Neural cell (in vitro differentiated cells): ENCODE measurements at regions not wholly inside any gene's neighbourhood (a gene's known extent, or its start where the extent isn't known, plus 50 kb on each side); places are given as distances from the start of the nearest gene placed in this dataset.

Experiments
- H2AFZ ChIP-seq: fragments of 200-600, 300-800 bp; sonication (generic), shearing (Covaris generic); 2 replicates; pipeline ENCODE4 v1.6.0; 2014; ENCODE audit warnings: low read depth, mild to moderate bottlenecking, antibody characterized with exemption, low read length, moderate library complexity
- H3F3A ChIP-seq: fragments of 200-600 bp; shearing (Covaris generic); 2 replicates; pipeline ENCODE4 v1.6.1; 2016; ENCODE audit warnings: mild to moderate bottlenecking, moderate library complexity, mixed read lengths, antibody characterized with exemption, low read length; ENCODE audit not compliant: insufficient read depth, poor library complexity, severe bottlenecking
- H3K27ac ChIP-seq: fragments of 200-600, 300-800 bp; sonication (generic), shearing (Covaris generic); 2 replicates; pipeline ENCODE4 v1.5.1; 2014; ENCODE audit warnings: mild to moderate bottlenecking, low read length, moderate library complexity
- H3K27me3 ChIP-seq: fragments of 300-800, 200-600 bp; sonication (generic), shearing (Covaris generic); 2 replicates; pipeline ENCODE4 v1.6.0; 2014; ENCODE audit warnings: mild to moderate bottlenecking, low read depth, low read length, moderate library complexity; ENCODE audit not compliant: insufficient read depth
- H3K36me3 ChIP-seq: fragments of 300-800, 200-600 bp; sonication (generic), shearing (Covaris generic); 2 replicates; pipeline ENCODE4 v1.5.1; 2014; ENCODE audit warnings: mild to moderate bottlenecking, antibody characterized with exemption, low read length, moderate library complexity; ENCODE audit not compliant: insufficient read depth
- H3K4me2 ChIP-seq: fragments of 300-800, 200-600 bp; sonication (generic), shearing (Covaris generic); 2 replicates; pipeline ENCODE4 v1.6.0; 2014; ENCODE audit warnings: mild to moderate bottlenecking, low read length
- H3K4me3 ChIP-seq: fragments of 300-800, 200-600 bp; sonication (generic), shearing (Covaris generic); 2 replicates; pipeline ENCODE4 v1.5.1; 2014; ENCODE audit warnings: mild to moderate bottlenecking, low read length, moderate library complexity
- H3K79me2 ChIP-seq: fragments of 200-600 bp; shearing (Covaris generic); replicated peaks from 2 replicates; pipeline ENCODE4 v1.6.0; 2014; ENCODE audit warnings: mild to moderate bottlenecking, low read length, moderate library complexity; ENCODE audit not compliant: insufficient read depth
- H3K9ac ChIP-seq: fragments of 300-800, 200-600 bp; sonication (generic), shearing (Covaris generic); 2 replicates; pipeline ENCODE4 v1.6.1; 2016; ENCODE audit warnings: mild to moderate bottlenecking, low read length, mixed read lengths
- H3K9me2 ChIP-seq: fragments of 200-600 bp; shearing (Covaris generic); 2 replicates; pipeline ENCODE4 v1.6.1; 2016; ENCODE audit warnings: mild to moderate bottlenecking, low read length, mixed read lengths; ENCODE audit not compliant: insufficient read depth
- H3K9me3 ChIP-seq: fragments of 200-600, 300-800 bp; sonication (generic), shearing (Covaris generic); 2 replicates; pipeline ENCODE4 v1.6.1; 2016; ENCODE audit warnings: mild to moderate bottlenecking, mixed run types, low read length, moderate library complexity, mixed read lengths
- H4K20me1 ChIP-seq: fragments of 200-600 bp; shearing (Covaris generic); 2 replicates; pipeline ENCODE4 v1.6.1; 2016; ENCODE audit warnings: mild to moderate bottlenecking, mixed run types; ENCODE audit not compliant: insufficient read depth
- EP300 ChIP-seq: fragments of 450-650 bp; conservative IDR thresholded peaks from 2 replicates; pipeline ENCODE4 v1.6.1; 2014; ENCODE audit warnings: antibody characterized with exemption, mild to moderate bottlenecking, moderate library complexity; ENCODE audit not compliant: poor library complexity, severe bottlenecking
- EZH2 ChIP-seq: fragments of 200-600, 300-800 bp; shearing (Covaris generic), sonication (generic); IDR thresholded peaks from 2 replicates; pipeline ENCODE4 v1.6.1; 2014; ENCODE audit warnings: antibody characterized with exemption, low read length, borderline replicate concordance, mild to moderate bottlenecking; ENCODE audit not compliant: insufficient read depth, poor library complexity, severe bottlenecking
- MXI1 ChIP-seq: fragments of 450-650 bp; conservative IDR thresholded peaks from 2 replicates; pipeline ENCODE4 v1.6.1; 2014; ENCODE audit warnings: antibody characterized with exemption, mild to moderate bottlenecking; ENCODE audit not compliant: poor library complexity, severe bottlenecking
- POLR2AphosphoS5 ChIP-seq: IDR thresholded peaks from 2 replicates; pipeline ENCODE4 v1.6.1; 2012
- RAD21 ChIP-seq: fragments of 450-650 bp; conservative IDR thresholded peaks from 2 replicates; pipeline ENCODE4 v1.6.1; 2014; ENCODE audit warnings: antibody characterized with exemption, mild to moderate bottlenecking, moderate library complexity
- REST ChIP-seq: IDR thresholded peaks from 2 replicates; pipeline ENCODE4 v1.6.1; 2012; ENCODE audit warnings: borderline replicate concordance
- SMC3 ChIP-seq: fragments of 450-650 bp; conservative IDR thresholded peaks from 2 replicates; pipeline ENCODE4 v1.6.1; 2014; ENCODE audit warnings: antibody characterized with exemption, mild to moderate bottlenecking, moderate library complexity; ENCODE audit not compliant: poor library complexity
- TAF1 ChIP-seq: IDR thresholded peaks from 2 replicates; pipeline ENCODE4 v1.6.1; 2012; ENCODE audit warnings: low read depth
- TF ChIP-seq, protein P1 (sequence below): fragments of 450-650 bp; IDR thresholded peaks from 2 replicates; pipeline ENCODE4 v1.5.1; 2014; ENCODE audit warnings: antibody characterized with exemption, mild to moderate bottlenecking, moderate library complexity; ENCODE audit not compliant: poor library complexity, severe bottlenecking

DNA sequence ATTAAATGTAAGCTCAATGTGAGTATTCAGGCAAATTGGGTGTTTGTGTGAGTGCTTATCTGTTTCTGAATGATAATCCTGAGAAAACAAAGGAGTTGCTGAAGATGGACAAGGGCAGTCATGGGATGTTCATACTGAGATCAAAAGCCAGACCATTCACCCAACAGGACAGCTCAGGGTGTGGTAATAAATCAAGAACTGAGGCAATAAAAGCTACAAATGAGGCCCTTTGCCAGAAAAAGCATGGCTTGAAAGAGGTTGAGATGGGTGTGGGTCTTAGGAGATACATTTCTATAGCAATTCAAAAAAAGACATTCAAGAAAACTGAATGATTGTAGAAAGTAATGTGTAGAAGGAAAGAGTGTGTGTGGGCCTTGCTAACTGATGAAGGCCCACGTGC lies 425.8 kb upstream of the BOD1L1 start:
- no peak overlapping the region for H2AFZ ChIP-seq
- no peaks in the 10 kb centered on the region for H3K27me3 ChIP-seq
- H3F3A ChIP-seq, result no peaks in the 10 kb centered on the region
- no peak overlapping the region for H3K27ac ChIP-seq
- no peak overlapping the region for H3K4me3 ChIP-seq
- TF ChIP-seq SMC3 (no peak), EZH2 (no peak), MXI1 (no peak), REST (no peak), POLR2AphosphoS5 (no peak), TAF1 (no peak), EP300 (no peak), RAD21 (no peak)
- TF ChIP-seq, protein P1, sequence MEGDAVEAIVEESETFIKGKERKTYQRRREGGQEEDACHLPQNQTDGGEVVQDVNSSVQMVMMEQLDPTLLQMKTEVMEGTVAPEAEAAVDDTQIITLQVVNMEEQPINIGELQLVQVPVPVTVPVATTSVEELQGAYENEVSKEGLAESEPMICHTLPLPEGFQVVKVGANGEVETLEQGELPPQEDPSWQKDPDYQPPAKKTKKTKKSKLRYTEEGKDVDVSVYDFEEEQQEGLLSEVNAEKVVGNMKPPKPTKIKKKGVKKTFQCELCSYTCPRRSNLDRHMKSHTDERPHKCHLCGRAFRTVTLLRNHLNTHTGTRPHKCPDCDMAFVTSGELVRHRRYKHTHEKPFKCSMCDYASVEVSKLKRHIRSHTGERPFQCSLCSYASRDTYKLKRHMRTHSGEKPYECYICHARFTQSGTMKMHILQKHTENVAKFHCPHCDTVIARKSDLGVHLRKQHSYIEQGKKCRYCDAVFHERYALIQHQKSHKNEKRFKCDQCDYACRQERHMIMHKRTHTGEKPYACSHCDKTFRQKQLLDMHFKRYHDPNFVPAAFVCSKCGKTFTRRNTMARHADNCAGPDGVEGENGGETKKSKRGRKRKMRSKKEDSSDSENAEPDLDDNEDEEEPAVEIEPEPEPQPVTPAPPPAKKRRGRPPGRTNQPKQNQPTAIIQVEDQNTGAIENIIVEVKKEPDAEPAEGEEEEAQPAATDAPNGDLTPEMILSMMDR, result no peak
- no peak overlapping the region for H3K9ac ChIP-seq
- H3K4me2 ChIP-seq, result no peak overlapping the region
- no peaks in the 10 kb centered on the region for H4K20me1 ChIP-seq
- no peaks in the 10 kb centered on the region for H3K36me3 ChIP-seq
- H3K79me2 ChIP-seq, result no peaks in the 10 kb centered on the region
- H3K9me2 ChIP-seq, result no peaks in the 10 kb centered on the region
- no peaks in the 10 kb centered on the region for H3K9me3 ChIP-seq

GRCh38 chr4:14054391-14054790 lies 426.9 kb upstream of the BOD1L1 start:
- H3K9me2 ChIP-seq, result no peaks in the 10 kb centered on the region
- no peaks in the 10 kb centered on the region for H4K20me1 ChIP-seq
- no peaks in the 10 kb centered on the region for H3F3A ChIP-seq
- no peak overlapping the region for H3K9ac ChIP-seq
- no peak overlapping the region for H3K4me3 ChIP-seq
- no peak for TF ChIP-seq POLR2AphosphoS5
- TF ChIP-seq EZH2, result no peak
- TF ChIP-seq REST, result no peak
- TF ChIP-seq, protein P1, result no peak
- TF ChIP-seq SMC3, result no peak
- TF ChIP-seq MXI1, result no peak
- TF ChIP-seq EP300, result no peak
- no peak for TF ChIP-seq TAF1
- no peak for TF ChIP-seq RAD21
- no peak overlapping the region for H3K4me2 ChIP-seq
- H2AFZ ChIP-seq, result no peak overlapping the region
- H3K27ac ChIP-seq, result no peak overlapping the region
- no peaks in the 10 kb centered on the region for H3K9me3 ChIP-seq
- H3K79me2 ChIP-seq, result no peaks in the 10 kb centered on the region
- H3K27me3 ChIP-seq, result no peaks in the 10 kb centered on the region
- H3K36me3 ChIP-seq, result no peaks in the 10 kb centered on the region
